HepG2 (cell line): ENCODE measurements at regions not wholly inside any gene's neighbourhood (a gene's known extent, or its start where the extent isn't known, plus 50 kb on each side); places are given as distances from the start of the nearest gene placed in this dataset.

Experiments used
- ATAC-seq: fragments of 200-7000 bp; cut with Tn5 transposase; 3 replicates; pipeline ENCODE4 v1.9.1; 2020; ENCODE audit warnings: mild to moderate bottlenecking, moderate library complexity
- BruUV-seq: library from RNA; stranded (reverse); fragments of 400-500 nt; replicated peaks from 2 replicates; lab custom pipeline; 2021; lab: Mats Ljungman, UMichigan
- CTCF ChIA-PET: fragments of 300-600 bp; formaldehyde crosslinking; extraction: SDS; loops from one replicate; lab custom pipeline; 2021; ENCODE audit warnings: low total read pairs, inconsistent platforms, low intra/inter-chr PET ratio; lab: Yijun Ruan, JAX
- POLR2A ChIA-PET: fragments of 350-600 bp; sonication (Branson Sonifier 250); formaldehyde crosslinking; loops from one replicate; lab custom pipeline; 2020; ENCODE audit warnings: antibody characterized with exemption, inconsistent platforms; lab: Yijun Ruan, JAX
- DNase-seq: peaks from one replicate; pipeline ENCODE4 v3.0.0-alpha.2; 2015; ENCODE audit warnings: low spot score
- FAIRE-seq: peaks from 3 replicates; lab custom pipeline; 2011; peaks lifted over from hg19 to GRCh38; lab: Jason Lieb, UNC
- H2AFZ ChIP-seq: one replicate; pipeline ENCODE4 v1.6.1; 2011; ENCODE audit warnings: low read length, inconsistent platforms
- H3K27ac ChIP-seq: fragments of 300-600 bp; 3 replicates; pipeline ENCODE4 v1.8.0; 2011; ENCODE audit warnings: mixed run types, mild to moderate bottlenecking, mixed read lengths, low read length, inconsistent platforms; ENCODE audit not compliant: insufficient read depth; ENCODE audit errors: extremely low read length
- H3K27me3 ChIP-seq, 2 experiments: fragments of 200-600 bp in 1 of 2; 2 replicates in 1 of 2; 3 replicates in 1 of 2; pipeline versions ENCODE4 v1.6.0 to v1.8.0; 2011; ENCODE audit warnings: low read length in 2 of 2, mild to moderate bottlenecking in 2 of 2, moderate library complexity in 2 of 2, inconsistent platforms in 1 of 2; ENCODE audit not compliant: insufficient read depth in 2 of 2, control insufficient read depth in 1 of 2
- H3K36me3 ChIP-seq, 2 experiments: fragments of 200-600 bp in 1 of 2; replicated peaks in 1 of 2; 2 replicates in 1 of 2; 3 replicates in 1 of 2; pipeline versions ENCODE4 v1.5.1 to v1.8.0; 2011; ENCODE audit warnings: low read length in 2 of 2, inconsistent platforms in 1 of 2; ENCODE audit not compliant: insufficient read depth in 2 of 2, control insufficient read depth in 1 of 2
- H3K4me1 ChIP-seq: 2 replicates; pipeline ENCODE4 v1.5.1; 2012; ENCODE audit warnings: low read length, inconsistent platforms; ENCODE audit not compliant: insufficient read depth
- H3K4me2 ChIP-seq: 2 replicates; pipeline ENCODE4 v1.6.0; 2011; ENCODE audit warnings: low read depth, low read length, inconsistent platforms
- H3K4me3 ChIP-seq, 3 experiments: fragments of 200-600 bp in 1 of 3; sonication (generic), shearing (Covaris generic) in 1 of 3; replicated peaks in 1 of 3; 2 replicates each; pipeline ENCODE4 v1.5.1; 2011 to 2016; ENCODE audit warnings: low read length in 3 of 3, inconsistent platforms in 2 of 3, low read depth in 2 of 3, mild to moderate bottlenecking in 2 of 3, control low read depth in 1 of 3, mixed read lengths in 1 of 3; ENCODE audit not compliant: insufficient read depth in 1 of 3
- H3K79me2 ChIP-seq: one replicate; pipeline ENCODE4 v1.6.1; 2011; ENCODE audit warnings: low read length, inconsistent platforms; ENCODE audit not compliant: insufficient read depth
- H3K9ac ChIP-seq: 2 replicates; pipeline ENCODE4 v1.6.0; 2011; ENCODE audit warnings: mild to moderate bottlenecking, low read depth, low read length, inconsistent platforms; ENCODE audit not compliant: insufficient read depth
- H3K9me3 ChIP-seq: 2 replicates; pipeline ENCODE4 v1.5.1; 2012; ENCODE audit warnings: mild to moderate bottlenecking, low read length
- H4K20me1 ChIP-seq: 2 replicates; pipeline ENCODE4 v1.6.0; 2011; ENCODE audit warnings: inconsistent platforms, mild to moderate bottlenecking, low read length, moderate library complexity; ENCODE audit not compliant: insufficient read depth
- CENPX ChIP-seq: sonication (generic); formaldehyde crosslinking; IDR thresholded peaks from 2 replicates; pipeline ENCODE4 v1.9.0; 2021; ENCODE audit warnings: mild to moderate bottlenecking, missing genetic modification reagents, moderate library complexity
- HNRNPH1 ChIP-seq: fragments of 200-400 bp; formaldehyde crosslinking; optimal IDR thresholded peaks from 2 replicates; pipeline ENCODE3; 2017; ENCODE audit warnings: mild to moderate bottlenecking, low read depth, low read length
- PCBP1 ChIP-seq: fragments of 200-400 bp; formaldehyde crosslinking; IDR thresholded peaks from 2 replicates; pipeline ENCODE4 v1.6.1; 2017; ENCODE audit warnings: mild to moderate bottlenecking, low read depth, low read length, borderline replicate concordance
- SPEN ChIP-seq: sonication (generic); formaldehyde crosslinking; IDR thresholded peaks from 2 replicates; pipeline ENCODE4 v1.5.1; 2020; ENCODE audit warnings: low read depth, mild to moderate bottlenecking, missing genetic modification reagents
- STAT5B ChIP-seq: sonication (generic); formaldehyde crosslinking; IDR thresholded peaks from 2 replicates; pipeline ENCODE4 v1.4.0; 2020; ENCODE audit warnings: missing genetic modification reagents
- ZNF101 ChIP-seq: sonication (generic); formaldehyde crosslinking; IDR thresholded peaks from 2 replicates; pipeline ENCODE4 v1.4.0; 2020; ENCODE audit warnings: mild to moderate bottlenecking, low read depth, missing genetic modification reagents, borderline replicate concordance
- ZNF431 ChIP-seq: sonication (generic); formaldehyde crosslinking; IDR thresholded peaks from 2 replicates; pipeline ENCODE4 v1.9.0; 2022; ENCODE audit warnings: missing genetic modification reagents, low read depth, mild to moderate bottlenecking, borderline replicate concordance
- ZNF878 ChIP-seq: sonication (generic); formaldehyde crosslinking; IDR thresholded peaks from 2 replicates; pipeline ENCODE4 v1.8.1; 2023; ENCODE audit warnings: mild to moderate bottlenecking, missing genetic modification reagents, moderate library complexity
- WGBS: methylation state at CpG from one replicate; pipeline ENCODE4 v1.1.6; 2017; ENCODE audit warnings: low lambda C conversion rate; 5-methylcytosine and 5-hydroxymethylcytosine counted together
- in situ Hi-C: cut with HindIII; loops from 2 replicates; pipeline ENCODE4 v1.10.0; 2017; ENCODE audit warnings: low pct_unique_long_range_greater_than_20kb; ENCODE audit not compliant: extremely low pct_ligation_motif_present
- intact Hi-C: fragments of 100-400 bp; cut with micrococcal nuclease; formaldehyde crosslinking; loops from one replicate; pipeline ENCODE4 v1.10.0; 2022; ENCODE audit not compliant: unreplicated experiment
- TF ChIP-seq, protein P1 (sequence below): sonication (generic); formaldehyde crosslinking; IDR thresholded peaks from 2 replicates; pipeline ENCODE4 v1.5.1; 2020; ENCODE audit warnings: mild to moderate bottlenecking, missing genetic modification reagents, borderline replicate concordance
- TF ChIP-seq, protein P2 (sequence below): sonication (generic); formaldehyde crosslinking; IDR thresholded peaks from 2 replicates; pipeline ENCODE4 v1.9.0; 2022; ENCODE audit warnings: low read depth, missing genetic modification reagents

DNA sequence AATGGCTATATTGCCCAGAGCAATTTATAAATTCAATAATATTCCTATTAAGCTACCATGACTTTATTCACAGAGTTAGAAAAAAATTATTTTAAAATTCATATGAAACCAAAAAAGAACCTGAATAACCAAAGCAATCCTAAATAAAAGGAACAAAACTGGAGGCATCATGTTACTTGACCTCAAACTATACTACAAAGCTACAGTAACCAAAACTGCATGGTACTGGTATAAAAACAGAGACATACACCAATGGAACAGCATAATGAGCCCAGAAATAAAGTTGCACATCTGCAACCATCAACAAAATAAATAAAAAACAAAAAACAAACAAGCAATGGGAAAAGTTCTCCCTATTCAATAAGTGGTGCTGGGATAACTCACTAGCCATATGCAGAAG lies 203.2 kb downstream of the RGS9 start:
- Histone ChIP-seq H3K9ac (no peak overlapping the region), H3K4me2 (no peak overlapping the region), H3K27ac (no peak overlapping the region), H2AFZ (no peak overlapping the region), H3K27me3 (no peaks in the 10 kb centered on the region), H3K9me3 (peaks cover 14% of the 10 kb centered on the region), H3K36me3 (no peaks in the 10 kb centered on the region), H4K20me1 (no peaks in the 10 kb centered on the region), H3K4me1 (no peaks in the 10 kb centered on the region; the same call in 1 of the 2 replicates), H3K79me2 (no peaks in the 10 kb centered on the region), H3K4me3 (no peak overlapping the region)
- ATAC-seq, result no peak
- POLR2A ChIA-PET, result no interaction called here
- BruUV-seq, result no TSS peak
- in situ Hi-C loops, result no loop called here
- TF ChIP-seq, protein P1, sequence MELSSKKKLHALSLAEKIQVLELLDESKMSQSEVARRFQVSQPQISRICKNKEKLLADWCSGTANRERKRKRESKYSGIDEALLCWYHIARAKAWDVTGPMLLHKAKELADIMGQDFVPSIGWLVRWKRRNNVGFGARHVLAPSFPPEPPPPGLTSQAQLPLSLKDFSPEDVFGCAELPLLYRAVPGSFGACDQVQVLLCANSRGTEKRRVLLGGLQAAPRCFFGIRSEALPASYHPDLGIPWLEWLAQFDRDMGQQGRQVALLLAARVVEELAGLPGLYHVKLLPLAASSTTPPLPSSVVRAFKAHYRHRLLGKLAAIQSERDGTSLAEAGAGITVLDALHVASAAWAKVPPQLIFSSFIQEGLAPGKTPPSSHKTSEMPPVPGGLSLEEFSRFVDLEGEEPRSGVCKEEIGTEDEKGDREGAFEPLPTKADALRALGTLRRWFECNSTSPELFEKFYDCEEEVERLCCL (CRISPR knock-in tag), result no peak
- TF ChIP-seq CENPX (CRISPR knock-in tag), result no peak
- CTCF ChIA-PET, result no interaction called here
- intact Hi-C loops, result no loop called here
- no peak for DNase-seq
- no peak for FAIRE-seq

DNA sequence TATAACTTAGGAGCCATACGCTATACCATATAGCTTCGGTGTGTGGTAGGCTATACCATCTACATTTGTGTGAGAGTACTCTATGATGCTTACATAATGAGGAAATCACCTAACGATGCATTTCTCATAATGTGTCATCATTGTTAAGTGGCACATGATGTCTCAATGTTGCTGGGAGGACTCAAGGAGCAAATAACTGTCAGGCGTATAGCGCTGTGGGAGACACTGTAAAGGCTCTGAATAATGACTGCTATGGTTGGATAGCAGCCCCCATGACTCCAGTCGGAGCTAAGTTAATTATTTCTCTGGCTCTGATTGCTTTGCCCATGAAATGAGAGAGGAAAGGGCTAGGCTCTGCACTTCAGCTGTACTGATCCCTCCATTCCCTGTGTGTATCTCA lies 197.2 kb downstream of the RGS9 start:
- no peak for FAIRE-seq

More for the DNA sequence above, 197.2 kb downstream of the RGS9 start:
- no peak for DNase-seq
- peaks cover 0 to 6% of the 10 kb centered on the region in 2 experiments; a peak in 1 of 5 replicates for H3K27me3 ChIP-seq
- peaks cover 14% of the 10 kb centered on the region; the same call in 1 of the 2 replicates for H3K9me3 ChIP-seq
- ChIA-PET POLR2A (no interaction called here), CTCF (no interaction called here)
- no peaks in the 10 kb centered on the region for H3K36me3 ChIP-seq
- TF ChIP-seq ZNF431 (CRISPR knock-in tag), result no peak
- TF ChIP-seq SPEN (CRISPR knock-in tag), result no peak
- TF ChIP-seq ZNF101 (CRISPR knock-in tag), result no peak
- TF ChIP-seq, protein P2, sequence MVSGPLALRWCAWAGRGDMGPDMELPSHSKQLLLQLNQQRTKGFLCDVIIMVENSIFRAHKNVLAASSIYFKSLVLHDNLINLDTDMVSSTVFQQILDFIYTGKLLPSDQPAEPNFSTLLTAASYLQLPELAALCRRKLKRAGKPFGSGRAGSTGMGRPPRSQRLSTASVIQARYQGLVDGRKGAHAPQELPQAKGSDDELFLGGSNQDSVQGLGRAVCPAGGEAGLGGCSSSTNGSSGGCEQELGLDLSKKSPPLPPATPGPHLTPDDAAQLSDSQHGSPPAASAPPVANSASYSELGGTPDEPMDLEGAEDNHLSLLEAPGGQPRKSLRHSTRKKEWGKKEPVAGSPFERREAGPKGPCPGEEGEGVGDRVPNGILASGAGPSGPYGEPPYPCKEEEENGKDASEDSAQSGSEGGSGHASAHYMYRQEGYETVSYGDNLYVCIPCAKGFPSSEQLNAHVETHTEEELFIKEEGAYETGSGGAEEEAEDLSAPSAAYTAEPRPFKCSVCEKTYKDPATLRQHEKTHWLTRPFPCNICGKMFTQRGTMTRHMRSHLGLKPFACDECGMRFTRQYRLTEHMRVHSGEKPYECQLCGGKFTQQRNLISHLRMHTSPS (CRISPR knock-in tag), result no peak
- no peak for TF ChIP-seq PCBP1
- no peak for TF ChIP-seq ZNF878
- no peak for TF ChIP-seq HNRNPH1
- no peak for TF ChIP-seq STAT5B (CRISPR knock-in tag)
- no peak for ATAC-seq
- no TSS peak for BruUV-seq
- H3K4me2 ChIP-seq, result no peak overlapping the region
- in situ Hi-C loops, result no loop called here
- no peak overlapping the region for H3K9ac ChIP-seq
- H4K20me1 ChIP-seq, result no peaks in the 10 kb centered on the region
- intact Hi-C loops, result no loop called here
- no peak overlapping the region for H3K4me3 ChIP-seq
- H3K4me1 ChIP-seq, result no peaks in the 10 kb centered on the region
- H3K27ac ChIP-seq, result no peak overlapping the region
- no peak overlapping the region for H2AFZ ChIP-seq
- 53% methylated on average over 6 of the region's 6 CpGs for WGBS
- no peaks in the 10 kb centered on the region for H3K79me2 ChIP-seq
